ENCODE measurements at regions not wholly inside any gene's neighbourhood (a gene's known extent, or its start where the extent isn't known, plus 50 kb on each side); places are given as distances from the start of the nearest gene placed in this dataset.

- TF ChIP-seq CREB5 (CRISPR knock-in tag; IDR thresholded peaks at IDR 0.05; ENCODE audit: low read depth) = no peak
- ATAC-seq = peak; percentile 23; the same call in 2 of the 3 replicates
These were observed 61.5 kb downstream of the RPUSD4 start for GRCh38 chr11:126149759-126150625.

DNA sequence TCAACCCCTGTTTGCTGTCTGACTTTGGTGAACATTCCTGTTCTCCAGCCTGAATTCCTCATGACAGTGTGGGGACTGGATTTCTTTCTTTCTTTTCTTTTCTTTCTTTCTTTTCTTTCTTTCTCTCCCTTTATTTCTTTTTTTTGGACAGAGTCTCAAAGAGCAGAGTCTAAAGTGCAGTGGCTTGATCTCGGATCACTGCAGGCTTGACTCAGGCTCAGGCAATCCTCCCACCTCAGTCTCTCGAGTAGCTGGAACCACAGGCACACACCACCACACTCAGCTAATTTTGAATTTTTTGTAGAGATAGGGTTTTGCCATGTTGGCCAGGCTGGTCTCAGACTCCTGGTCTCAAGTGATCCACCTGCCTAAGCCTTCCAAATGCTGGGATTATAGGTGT is 63.1 kb downstream of the RPUSD4 start:
- TF ChIP-seq RARB (CRISPR knock-in tag; IDR thresholded peaks at IDR 0.05) (no peak), OSR1 (CRISPR knock-in tag; IDR thresholded peaks at IDR 0.05) (no peak), ZNF8 (CRISPR knock-in tag; IDR thresholded peaks at IDR 0.05) (no peak), ISL1 (CRISPR knock-in tag; IDR thresholded peaks at IDR 0.05) (no peak), ZC3H10 (CRISPR knock-in tag; IDR thresholded peaks at IDR 0.05) (no peak), CSDC2 (CRISPR knock-in tag; IDR thresholded peaks at IDR 0.05) (no peak), TOX (CRISPR knock-in tag; IDR thresholded peaks at IDR 0.05; ENCODE audit: borderline replicate concordance) (no peak), ZNF70 (CRISPR knock-in tag; IDR thresholded peaks at IDR 0.05) (no peak), CSRNP3 (CRISPR knock-in tag; IDR thresholded peaks at IDR 0.05) (no peak), SNAI2 (CRISPR knock-in tag; IDR thresholded peaks at IDR 0.05) (no peak), CREB5 (CRISPR knock-in tag; IDR thresholded peaks at IDR 0.05; ENCODE audit: low read depth) (no peak)
- TF ChIP-seq, protein P1, sequence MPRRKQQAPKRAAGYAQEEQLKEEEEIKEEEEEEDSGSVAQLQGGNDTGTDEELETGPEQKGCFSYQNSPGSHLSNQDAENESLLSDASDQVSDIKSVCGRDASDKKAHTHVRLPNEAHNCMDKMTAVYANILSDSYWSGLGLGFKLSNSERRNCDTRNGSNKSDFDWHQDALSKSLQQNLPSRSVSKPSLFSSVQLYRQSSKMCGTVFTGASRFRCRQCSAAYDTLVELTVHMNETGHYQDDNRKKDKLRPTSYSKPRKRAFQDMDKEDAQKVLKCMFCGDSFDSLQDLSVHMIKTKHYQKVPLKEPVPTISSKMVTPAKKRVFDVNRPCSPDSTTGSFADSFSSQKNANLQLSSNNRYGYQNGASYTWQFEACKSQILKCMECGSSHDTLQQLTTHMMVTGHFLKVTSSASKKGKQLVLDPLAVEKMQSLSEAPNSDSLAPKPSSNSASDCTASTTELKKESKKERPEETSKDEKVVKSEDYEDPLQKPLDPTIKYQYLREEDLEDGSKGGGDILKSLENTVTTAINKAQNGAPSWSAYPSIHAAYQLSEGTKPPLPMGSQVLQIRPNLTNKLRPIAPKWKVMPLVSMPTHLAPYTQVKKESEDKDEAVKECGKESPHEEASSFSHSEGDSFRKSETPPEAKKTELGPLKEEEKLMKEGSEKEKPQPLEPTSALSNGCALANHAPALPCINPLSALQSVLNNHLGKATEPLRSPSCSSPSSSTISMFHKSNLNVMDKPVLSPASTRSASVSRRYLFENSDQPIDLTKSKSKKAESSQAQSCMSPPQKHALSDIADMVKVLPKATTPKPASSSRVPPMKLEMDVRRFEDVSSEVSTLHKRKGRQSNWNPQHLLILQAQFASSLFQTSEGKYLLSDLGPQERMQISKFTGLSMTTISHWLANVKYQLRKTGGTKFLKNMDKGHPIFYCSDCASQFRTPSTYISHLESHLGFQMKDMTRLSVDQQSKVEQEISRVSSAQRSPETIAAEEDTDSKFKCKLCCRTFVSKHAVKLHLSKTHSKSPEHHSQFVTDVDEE (CRISPR knock-in tag; IDR thresholded peaks at IDR 0.05) = no peak

GRCh38 chr11:126147208-126148111 is 64.0 kb downstream of the RPUSD4 start:
- peak; percentile 38; the same call in 2 of the 3 replicates for ATAC-seq
- TF ChIP-seq ZFP3 (CRISPR knock-in tag; IDR thresholded peaks at IDR 0.05) (no peak), SNAI2 (CRISPR knock-in tag; IDR thresholded peaks at IDR 0.05) (no peak), ARNTL (CRISPR knock-in tag; IDR thresholded peaks at IDR 0.05; ENCODE audit: borderline replicate concordance, low read depth) (no peak), ZNF8 (CRISPR knock-in tag; IDR thresholded peaks at IDR 0.05) (no peak), CSRNP3 (CRISPR knock-in tag; IDR thresholded peaks at IDR 0.05) (no peak), CREB5 (CRISPR knock-in tag; IDR thresholded peaks at IDR 0.05; ENCODE audit: low read depth) (no peak), CSDC2 (CRISPR knock-in tag; IDR thresholded peaks at IDR 0.05) (no peak), ZNF70 (CRISPR knock-in tag; IDR thresholded peaks at IDR 0.05) (no peak), RARB (CRISPR knock-in tag; IDR thresholded peaks at IDR 0.05) (no peak), OSR1 (CRISPR knock-in tag; IDR thresholded peaks at IDR 0.05) (no peak), PPARA (CRISPR knock-in tag; IDR thresholded peaks at IDR 0.05; ENCODE audit: borderline replicate concordance) (no peak), TCF4 (CRISPR knock-in tag; IDR thresholded peaks at IDR 0.05; ENCODE audit: borderline replicate concordance) (no peak), ZNF565 (CRISPR knock-in tag; conservative IDR thresholded peaks at IDR 0.05; ENCODE audit: low read depth) (no peak)
- TF ChIP-seq, protein P1 (CRISPR knock-in tag; IDR thresholded peaks at IDR 0.05) = no peak

More for the DNA sequence above, 63.1 kb downstream of the RPUSD4 start:
- ATAC-seq = no peak
